ENCODE measurements at regions not wholly inside any gene's neighbourhood (a gene's known extent, or its start where the extent isn't known, plus 50 kb on each side); places are given as distances from the start of the nearest gene placed in this dataset.

- H3K36me3 ChIP-seq = no peaks in the 10 kb centered on the region
- DNase-seq (ENCODE audit: low spot score in 2 of 2) = no peak
- H3K9me3 ChIP-seq = peaks cover 0 to 7% of the 10 kb centered on the region in 2 donors
- H3K27ac ChIP-seq = no peak overlapping the region
- TF ChIP-seq POLR2AphosphoS5 (IDR thresholded peaks at IDR 0.05) (no peak), POLR2A (IDR thresholded peaks at IDR 0.05) (no peak), CTCF (IDR thresholded peaks at IDR 0.05) (no peak)
- H3K4me3 ChIP-seq = no peak overlapping the region
- H3K4me1 ChIP-seq = no peaks in the 10 kb centered on the region
- peaks cover 0 to 24% of the 10 kb centered on the region in 2 donors for H3K27me3 ChIP-seq
- intact Hi-C loops (cut with DNase I; ENCODE audit: low total_unique reads) = no loop called here
These were observed 502.8 kb downstream of the AJAP1 start for GRCh38 chr1:5157175-5157574.

DNA sequence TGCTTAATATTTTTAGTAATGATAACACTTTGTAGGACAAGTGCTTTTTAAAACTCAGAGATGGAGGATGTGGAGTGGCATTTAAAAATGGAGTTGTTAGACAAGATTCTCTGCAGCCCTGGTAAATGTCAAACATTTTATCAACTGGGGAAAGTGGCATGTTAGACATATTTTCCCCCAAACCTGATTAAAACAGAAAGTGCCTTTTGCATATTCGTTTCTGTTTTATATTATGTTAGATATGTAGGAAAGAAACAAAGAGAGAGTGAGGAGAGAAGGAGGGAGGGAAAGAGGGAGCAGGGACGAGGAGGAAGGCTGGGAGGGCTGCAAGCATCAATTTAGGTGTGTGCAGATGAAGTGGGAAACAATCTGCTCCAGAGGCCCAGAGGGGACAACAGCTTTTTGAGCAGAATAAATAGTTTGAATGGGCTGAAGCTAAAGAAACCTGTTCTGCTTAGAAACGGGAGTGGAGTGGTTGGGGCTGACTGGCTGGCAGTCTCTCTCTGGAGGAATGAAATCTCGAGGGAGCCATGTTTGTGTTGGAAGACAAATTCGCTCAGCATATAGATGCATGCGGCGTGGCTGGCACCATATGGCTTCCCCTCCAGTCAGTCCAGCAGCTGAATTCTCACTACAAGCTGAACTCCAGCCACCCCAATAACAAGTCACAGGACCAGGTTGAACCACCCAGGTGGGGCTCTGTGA is 502.2 kb downstream of the AJAP1 start:
- intact Hi-C loops (cut with DNase I; ENCODE audit: low total_unique reads) = no loop called here
- TF ChIP-seq CTCF (IDR thresholded peaks at IDR 0.05) (no peak), POLR2AphosphoS5 (IDR thresholded peaks at IDR 0.05) (no peak), POLR2A (IDR thresholded peaks at IDR 0.05) (no peak)
- Histone ChIP-seq H3K9me3 (peaks cover 0 to 7% of the 10 kb centered on the region in 2 donors), H3K27me3 (peaks cover 0 to 25% of the 10 kb centered on the region in 2 donors), H3K36me3 (no peaks in the 10 kb centered on the region), H3K27ac (no peak overlapping the region), H3K4me1 (no peaks in the 10 kb centered on the region), H3K4me3 (no peak overlapping the region)
- DNase-seq (ENCODE audit: low spot score in 2 of 2) = no peak

- TF ChIP-seq POLR2A (IDR thresholded peaks at IDR 0.05) = no peak
- no peak for TF ChIP-seq POLR2AphosphoS5 (IDR thresholded peaks at IDR 0.05)
- no peak for TF ChIP-seq CTCF (IDR thresholded peaks at IDR 0.05)
- Histone ChIP-seq H3K27ac (no peak overlapping the region), H3K4me1 (no peaks in the 10 kb centered on the region), H3K4me3 (no peak overlapping the region), H3K27me3 (peaks cover 0 to 20% of the 10 kb centered on the region in 2 donors), H3K36me3 (no peaks in the 10 kb centered on the region), H3K9me3 (no peaks in the 10 kb centered on the region)
- no peak for DNase-seq (ENCODE audit: low spot score in 2 of 2)
- intact Hi-C loops (cut with DNase I; ENCODE audit: low total_unique reads) = no loop called here
These were observed 497.1 kb downstream of the AJAP1 start for GRCh38 chr1:5151511-5151910.

GRCh38 chr1:5150191-5150590 is 495.8 kb downstream of the AJAP1 start:
- Histone ChIP-seq H3K9me3 (no peaks in the 10 kb centered on the region), H3K4me3 (no peak overlapping the region), H3K27me3 (peaks cover 0 to 31% of the 10 kb centered on the region in 2 donors), H3K36me3 (no peaks in the 10 kb centered on the region), H3K4me1 (no peaks in the 10 kb centered on the region), H3K27ac (no peak overlapping the region)
- no peak for DNase-seq (ENCODE audit: low spot score in 2 of 2)
- intact Hi-C loops (cut with DNase I; ENCODE audit: low total_unique reads) = no loop called here
- TF ChIP-seq POLR2AphosphoS5 (IDR thresholded peaks at IDR 0.05) (no peak), CTCF (IDR thresholded peaks at IDR 0.05) (no peak), POLR2A (IDR thresholded peaks at IDR 0.05) (no peak)

GRCh38 chr1:5147806-5148205 is 493.4 kb downstream of the AJAP1 start:
- no peak for TF ChIP-seq POLR2A (IDR thresholded peaks at IDR 0.05)
- no peak for TF ChIP-seq CTCF (IDR thresholded peaks at IDR 0.05)
- no peak for TF ChIP-seq POLR2AphosphoS5 (IDR thresholded peaks at IDR 0.05)

More at GRCh38 chr1:5147806-5148205, 493.4 kb downstream of the AJAP1 start:
- no peaks in the 10 kb centered on the region for H3K36me3 ChIP-seq
- H3K9me3 ChIP-seq = no peaks in the 10 kb centered on the region
- H3K4me1 ChIP-seq = no peaks in the 10 kb centered on the region
- intact Hi-C loops (cut with DNase I; ENCODE audit: low total_unique reads) = no loop called here
- DNase-seq (ENCODE audit: low spot score in 2 of 2) = no peak
- H3K27ac ChIP-seq = no peak overlapping the region
- H3K4me3 ChIP-seq = no peak overlapping the region
- peaks cover 0 to 51% of the 10 kb centered on the region in 2 donors for H3K27me3 ChIP-seq

All from breast epithelium (tissue), 4 donors.